MM.1S (cell line): ENCODE measurements at regions not wholly inside any gene's neighbourhood (a gene's known extent, or its start where the extent isn't known, plus 50 kb on each side); places are given as distances from the start of the nearest gene placed in this dataset.

Experiments
- EZH2 ChIP-seq: fragments of 300-600 bp; sonication (generic); optimal IDR thresholded peaks from 2 replicates; pipeline ENCODE3; 2017; ENCODE audit warnings: low read depth, mild to moderate bottlenecking, antibody characterized with exemption, low read length, mixed read lengths
- EZH2phosphoT487 ChIP-seq: fragments of 300-600 bp; sonication (generic); IDR thresholded peaks from 2 replicates; pipeline ENCODE4 v1.6.1; 2018; ENCODE audit warnings: antibody characterized with exemption, low read length
- TF ChIP-seq, protein P1 (sequence below): fragments of 300-600 bp; sonication (generic); IDR thresholded peaks from 2 replicates; pipeline ENCODE4 v1.5.1; 2016; ENCODE audit warnings: antibody characterized with exemption, low read length, mixed read lengths

DNA sequence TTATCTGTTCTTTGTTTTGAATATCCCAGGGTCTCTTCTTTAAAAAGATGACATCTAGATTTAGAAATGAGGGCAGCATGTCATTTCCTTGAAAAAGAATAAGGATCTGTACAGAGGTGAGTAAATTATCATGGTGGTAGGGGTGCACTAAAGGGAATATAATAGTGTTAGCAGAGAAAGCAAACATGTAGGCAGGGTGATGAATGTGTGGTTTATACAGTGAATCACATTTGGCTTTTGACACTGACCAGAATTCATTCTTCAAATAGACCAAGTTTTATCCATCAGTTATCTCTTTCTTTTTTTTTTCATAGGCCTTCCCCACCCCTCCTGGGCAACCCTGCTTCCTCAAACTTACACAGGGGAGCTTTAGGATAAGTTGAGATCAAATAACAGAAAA lies 184.5 kb upstream of the LRP1B start:
- TF ChIP-seq, protein P1, sequence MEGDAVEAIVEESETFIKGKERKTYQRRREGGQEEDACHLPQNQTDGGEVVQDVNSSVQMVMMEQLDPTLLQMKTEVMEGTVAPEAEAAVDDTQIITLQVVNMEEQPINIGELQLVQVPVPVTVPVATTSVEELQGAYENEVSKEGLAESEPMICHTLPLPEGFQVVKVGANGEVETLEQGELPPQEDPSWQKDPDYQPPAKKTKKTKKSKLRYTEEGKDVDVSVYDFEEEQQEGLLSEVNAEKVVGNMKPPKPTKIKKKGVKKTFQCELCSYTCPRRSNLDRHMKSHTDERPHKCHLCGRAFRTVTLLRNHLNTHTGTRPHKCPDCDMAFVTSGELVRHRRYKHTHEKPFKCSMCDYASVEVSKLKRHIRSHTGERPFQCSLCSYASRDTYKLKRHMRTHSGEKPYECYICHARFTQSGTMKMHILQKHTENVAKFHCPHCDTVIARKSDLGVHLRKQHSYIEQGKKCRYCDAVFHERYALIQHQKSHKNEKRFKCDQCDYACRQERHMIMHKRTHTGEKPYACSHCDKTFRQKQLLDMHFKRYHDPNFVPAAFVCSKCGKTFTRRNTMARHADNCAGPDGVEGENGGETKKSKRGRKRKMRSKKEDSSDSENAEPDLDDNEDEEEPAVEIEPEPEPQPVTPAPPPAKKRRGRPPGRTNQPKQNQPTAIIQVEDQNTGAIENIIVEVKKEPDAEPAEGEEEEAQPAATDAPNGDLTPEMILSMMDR = no peak
- no peak for TF ChIP-seq EZH2
- no peak for TF ChIP-seq EZH2phosphoT487
